Stimulated activated CD4-positive, alpha-beta T cell treated with anti-CD3 and anti-CD28 coated beads, TNF-alpha, amount 100 ng/mL, for 48 hours (primary cell): ENCODE measurements at regions not wholly inside any gene's neighbourhood (a gene's known extent, or its start where the extent isn't known, plus 50 kb on each side); places are given as distances from the start of the nearest gene placed in this dataset.
"Not testable (repeated sequence)": the region's sequence is repeated elsewhere in the genome, so short reads cannot be mapped to it uniquely, and the experiment has no call there.

Source experiments
- DNase-seq, 3 donors: peaks; one replicate each; pipeline ENCODE4 v3.0.0-alpha.2; 2020; ENCODE audit warnings: low read depth in 3 of 3

DNA sequence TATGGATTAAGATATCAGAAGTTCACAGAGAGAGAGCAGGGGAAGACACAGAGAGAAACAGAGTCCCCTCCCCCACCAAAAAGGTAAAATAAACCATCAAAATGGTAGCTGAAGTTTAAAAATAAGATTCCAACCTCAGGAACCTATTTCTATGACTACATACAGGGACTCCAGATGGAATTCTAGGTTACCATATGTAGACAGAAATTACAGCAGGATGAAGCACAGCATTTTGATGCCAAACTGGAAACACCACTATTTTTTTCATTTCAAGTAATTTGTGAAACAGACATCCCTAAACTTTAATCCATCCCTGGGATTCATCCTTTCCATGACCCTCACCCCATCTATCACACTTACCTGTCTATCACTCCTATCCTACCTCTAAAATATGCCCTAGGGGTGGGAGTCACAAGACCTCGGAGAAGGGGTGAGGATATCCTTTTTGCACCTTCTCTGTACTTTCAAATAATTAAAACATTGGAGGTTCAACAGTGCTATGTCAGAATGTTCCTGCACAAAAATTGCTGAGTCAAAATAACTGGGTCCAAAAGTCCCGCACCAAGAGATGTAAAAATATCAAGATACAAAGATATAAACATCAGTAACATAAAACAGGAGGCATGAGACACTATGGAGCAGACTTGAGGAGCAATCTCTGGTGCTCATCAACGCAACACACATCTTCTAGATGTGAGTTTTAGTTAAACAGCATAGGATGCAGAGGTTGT lies 344.5 kb upstream of the RASGEF1B start:
- DNase-seq, result no peak

- DNase-seq, result no peak
Measured at GRCh38 chr4:81814987-81815541, 343.4 kb upstream of the RASGEF1B start.

GRCh38 chr4:81811562-81812293 lies 340.0 kb upstream of the RASGEF1B start:
- DNase-seq, result no peak

DNA sequence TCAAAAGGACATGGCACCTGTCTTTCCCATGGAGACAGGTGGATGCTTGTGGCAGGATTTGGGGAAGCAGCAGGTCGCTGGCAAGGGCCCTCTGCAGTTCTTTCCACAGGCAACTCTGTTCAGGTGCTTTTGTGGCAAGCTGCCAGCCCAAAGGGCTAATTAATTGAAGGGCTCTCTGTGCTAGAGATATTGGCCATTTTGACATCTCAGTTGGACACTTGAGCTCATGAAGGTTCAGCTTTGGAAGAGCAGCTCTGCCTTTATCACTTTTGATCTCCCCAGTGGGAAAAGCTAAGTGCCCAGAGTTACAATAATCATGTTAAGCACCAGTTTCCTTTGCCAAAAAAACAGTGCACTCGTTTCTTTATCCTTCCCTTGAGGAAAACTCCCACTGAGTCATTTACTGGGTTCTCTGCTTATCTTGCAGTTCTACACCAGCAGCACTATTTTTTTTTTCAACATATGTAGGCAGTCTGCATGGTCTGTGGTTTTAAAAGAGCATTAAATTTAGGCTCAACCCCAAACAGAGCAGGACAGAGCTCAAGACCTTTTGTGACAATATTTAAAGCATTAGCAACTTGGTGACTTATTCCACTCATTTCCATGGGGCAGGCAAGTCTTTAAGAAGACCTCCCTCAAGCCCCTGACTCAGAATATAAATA lies 336.4 kb upstream of the RASGEF1B start:
- DNase-seq, result no peak

- no peak for DNase-seq
Measured at GRCh38 chr4:81807386-81807785, 335.7 kb upstream of the RASGEF1B start.

GRCh38 chr4:81806485-81806884 lies 334.8 kb upstream of the RASGEF1B start:
- DNase-seq, result no peak

DNA sequence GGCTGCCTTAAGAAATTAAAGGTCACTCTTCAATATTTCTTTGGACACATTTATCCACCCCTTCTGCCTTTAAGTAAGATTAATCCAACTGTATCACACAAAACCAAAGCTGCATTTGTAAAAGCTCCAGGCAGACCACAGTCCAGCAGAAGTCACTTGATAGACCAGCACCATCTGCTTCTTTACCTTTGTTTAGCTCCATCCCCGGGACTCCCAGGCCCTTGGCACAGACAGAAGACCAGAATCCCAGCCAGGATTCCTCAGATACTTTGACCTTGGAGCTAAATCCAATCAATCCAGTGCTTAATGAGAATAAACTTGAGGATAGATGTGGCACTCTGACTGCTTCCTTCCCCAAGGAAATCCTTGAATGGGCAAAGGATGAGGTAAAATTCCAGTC lies 333.1 kb upstream of the RASGEF1B start:
- no peak for DNase-seq

DNA sequence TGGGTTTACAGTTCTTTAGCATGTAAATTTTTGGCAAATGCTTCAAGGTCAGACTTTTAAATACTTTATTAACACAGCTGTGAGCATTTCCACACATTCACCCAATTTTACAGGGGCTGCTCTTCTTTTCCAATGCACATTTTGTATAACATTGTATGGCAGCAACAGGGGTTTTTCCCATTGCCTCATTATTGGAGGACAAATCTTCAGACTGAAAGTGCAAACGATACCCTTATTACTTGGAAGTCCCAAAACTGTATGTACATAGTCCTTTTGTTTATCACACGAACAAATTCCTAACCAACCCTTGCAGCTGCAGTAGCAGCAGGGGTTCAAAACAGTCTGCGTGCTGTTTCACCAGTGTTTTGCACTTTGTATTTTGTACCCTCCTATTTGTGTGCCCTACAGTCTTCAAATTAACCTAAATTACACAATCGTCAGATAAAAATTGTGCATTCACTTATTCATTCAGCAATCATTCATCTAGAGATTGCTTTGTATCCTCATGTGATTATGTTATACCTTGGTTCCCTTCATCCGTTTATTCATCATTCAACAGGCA lies 330.7 kb upstream of the RASGEF1B start:
- no peak for DNase-seq

GRCh38 chr4:81799371-81799770 lies 327.7 kb upstream of the RASGEF1B start:
- DNase-seq, result no peak

- no peak for DNase-seq
Measured at GRCh38 chr4:81796790-81797528, 325.3 kb upstream of the RASGEF1B start.

DNA sequence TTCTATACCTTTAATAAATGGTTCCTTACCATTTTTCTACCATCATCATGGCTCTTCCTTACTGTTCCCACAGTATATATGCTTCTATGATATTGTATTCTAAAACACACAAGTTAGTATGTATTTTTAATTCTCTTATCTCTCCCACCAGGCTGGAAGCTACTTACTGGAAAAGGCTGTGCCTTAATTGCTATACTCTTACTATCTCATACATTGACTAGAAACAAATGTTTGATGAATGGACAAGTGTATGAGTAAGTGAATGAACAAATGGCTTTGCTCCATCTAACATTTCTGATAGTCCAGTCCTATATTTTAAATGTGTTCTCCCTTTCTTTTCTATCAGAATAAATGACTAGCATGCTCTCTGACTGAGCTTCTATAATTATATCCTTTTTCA lies 320.8 kb upstream of the RASGEF1B start:
- no peak for DNase-seq

DNA sequence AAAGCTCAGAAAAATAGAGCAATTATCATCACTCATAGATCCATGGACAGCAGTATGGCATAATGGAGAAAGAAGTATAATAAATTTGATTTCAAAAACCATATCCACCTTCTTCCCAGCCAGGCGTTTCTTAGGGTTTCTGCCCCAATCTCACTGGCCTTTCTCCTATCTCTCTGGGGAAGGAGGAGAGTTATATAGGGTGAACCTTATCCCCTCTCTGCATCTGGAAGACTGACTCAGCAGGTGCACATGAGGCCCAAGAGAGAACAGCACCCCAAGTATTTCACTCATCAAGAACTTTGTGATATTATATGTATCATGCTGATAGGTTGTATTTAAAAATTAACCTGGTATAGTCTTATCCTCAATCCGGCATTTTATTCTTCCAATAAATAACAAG lies 318.8 kb upstream of the RASGEF1B start:
- no peak for DNase-seq

- DNase-seq, result no peak
Measured at GRCh38 chr4:81789741-81790399, 318.2 kb upstream of the RASGEF1B start.

DNA sequence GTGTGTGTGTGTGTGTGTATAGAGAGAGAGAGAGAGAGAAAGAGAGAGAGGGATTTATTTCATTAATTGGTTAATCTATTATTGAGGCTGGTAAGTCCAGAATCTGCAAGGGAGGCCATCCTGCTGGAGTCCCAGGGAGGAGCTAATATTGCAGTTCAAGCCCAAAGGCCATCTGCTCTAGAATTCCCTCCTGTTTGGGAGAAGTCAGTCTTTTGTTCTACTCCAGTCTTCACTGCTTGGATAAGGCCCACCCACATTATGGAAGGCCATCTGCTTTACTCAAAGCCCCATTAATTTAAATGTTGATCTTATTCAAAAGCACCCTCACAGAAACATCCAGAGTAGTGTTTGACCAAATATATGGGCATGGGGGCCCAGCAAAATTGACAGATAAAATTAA lies 317.5 kb upstream of the RASGEF1B start:
- no peak for DNase-seq

DNA sequence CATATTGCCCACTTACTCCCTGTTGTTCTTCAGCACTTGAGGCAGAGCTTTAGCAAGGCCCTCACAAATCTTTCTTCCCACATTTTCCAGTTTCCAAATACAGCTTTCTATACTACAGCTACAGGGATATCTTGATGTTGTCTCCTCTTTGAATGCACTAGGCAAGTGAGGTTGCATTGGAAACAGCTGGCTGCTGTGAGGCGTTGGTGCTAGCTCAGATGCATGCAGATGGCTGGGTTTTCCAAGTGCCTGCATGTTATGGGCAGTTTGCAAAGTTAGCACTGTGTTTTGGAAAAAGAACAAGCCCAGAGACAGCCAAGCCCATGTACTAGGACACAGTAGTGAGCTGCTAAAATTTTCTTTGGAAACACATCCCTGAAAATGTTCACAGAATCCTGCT lies 315.1 kb upstream of the RASGEF1B start:
- DNase-seq, result no peak

GRCh38 chr4:81786063-81786763 lies 314.5 kb upstream of the RASGEF1B start:
- DNase-seq, result no peak

GRCh38 chr4:81785338-81785737 lies 313.6 kb upstream of the RASGEF1B start:
- DNase-seq, result no peak

GRCh38 chr4:81783558-81783957 lies 311.9 kb upstream of the RASGEF1B start:
- DNase-seq, result no peak

DNA sequence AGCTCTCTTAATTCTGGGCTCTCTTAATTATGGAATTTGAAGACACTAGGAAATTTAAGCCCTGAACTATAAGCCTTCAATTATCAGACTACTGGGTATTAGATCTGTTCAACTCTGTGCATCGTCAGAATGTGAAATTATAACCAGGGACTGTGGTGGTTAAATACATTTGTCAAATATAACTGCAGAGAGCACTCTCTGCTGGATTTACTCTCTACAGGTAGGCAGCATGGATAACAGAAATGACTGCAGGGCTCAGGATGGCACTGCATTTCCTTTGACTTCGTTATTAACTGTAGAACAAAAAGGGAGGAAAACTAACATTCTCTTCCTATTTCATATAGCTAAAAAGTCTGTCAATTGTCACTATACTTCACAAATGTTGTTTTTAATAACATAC lies 310.1 kb upstream of the RASGEF1B start:
- no peak for DNase-seq

GRCh38 chr4:81777718-81778117 lies 306.0 kb upstream of the RASGEF1B start:
- DNase-seq, result not testable (repeated sequence)
